Astrocyte (in vitro differentiated cells and primary cell): ENCODE measurements at regions not wholly inside any gene's neighbourhood (a gene's known extent, or its start where the extent isn't known, plus 50 kb on each side); places are given as distances from the start of the nearest gene placed in this dataset.

Experiments
- DNase-seq: peaks from one replicate; pipeline ENCODE4 v3.0.0-alpha.2; 2010; ENCODE audit warnings: low read depth
- FAIRE-seq: peaks from 2 replicates; lab custom pipeline; 2011; peaks lifted over from hg19 to GRCh38; lab: Jason Lieb, UNC
- H2AFZ ChIP-seq: 2 replicates; pipeline ENCODE4 v1.6.0; 2012; ENCODE audit warnings: low read depth, low read length, inconsistent platforms
- H3K27ac ChIP-seq: 2 replicates; pipeline ENCODE4 v1.5.1; 2011; ENCODE audit warnings: low read depth, low read length, inconsistent platforms
- H3K27me3 ChIP-seq: 2 replicates; pipeline ENCODE4 v1.6.0; 2011; ENCODE audit warnings: low read length, inconsistent platforms; ENCODE audit not compliant: insufficient read depth
- H3K36me3 ChIP-seq: 2 replicates; pipeline ENCODE4 v1.5.1; 2011; ENCODE audit warnings: low read length, inconsistent platforms; ENCODE audit not compliant: insufficient read depth
- H3K4me1 ChIP-seq: 2 replicates; pipeline ENCODE4 v1.5.1; 2011; ENCODE audit warnings: low read length, inconsistent platforms; ENCODE audit not compliant: insufficient read depth
- H3K4me2 ChIP-seq: 2 replicates; pipeline ENCODE4 v1.6.0; 2012; ENCODE audit warnings: low read length, inconsistent platforms
- H3K4me3 ChIP-seq: 2 replicates; pipeline ENCODE4 v1.5.1; 2011; ENCODE audit warnings: low read depth, mild to moderate bottlenecking, low read length, inconsistent platforms; ENCODE audit not compliant: insufficient read depth
- H3K79me2 ChIP-seq: 2 replicates; pipeline ENCODE4 v1.6.0; 2012; ENCODE audit warnings: mild to moderate bottlenecking, low read length, inconsistent platforms; ENCODE audit not compliant: insufficient read depth
- H3K9ac ChIP-seq: 2 replicates; pipeline ENCODE4 v1.6.0; 2012; ENCODE audit warnings: mild to moderate bottlenecking, low read length, inconsistent platforms
- H3K9me3 ChIP-seq: 2 replicates; pipeline ENCODE4 v1.5.1; 2012; ENCODE audit warnings: low read depth, mild to moderate bottlenecking, low read length, inconsistent platforms; ENCODE audit not compliant: insufficient read depth
- H4K20me1 ChIP-seq: 2 replicates; pipeline ENCODE4 v1.6.0; 2012; ENCODE audit warnings: low read length, inconsistent platforms; ENCODE audit not compliant: insufficient read depth
- H3K27ac Mint-ChIP-seq: one replicate; pipeline ENCODE4 v1.8.0; 2021; ENCODE audit warnings: mild to moderate bottlenecking, mixed read lengths; ENCODE audit not compliant: unreplicated experiment
- H3K27me3 Mint-ChIP-seq: one replicate; pipeline ENCODE4 v1.8.0; 2021; ENCODE audit warnings: low read depth, mixed read lengths; ENCODE audit not compliant: unreplicated experiment
- H3K36me3 Mint-ChIP-seq: one replicate; pipeline ENCODE4 v1.8.0; 2021; ENCODE audit warnings: low read depth, mixed read lengths; ENCODE audit not compliant: unreplicated experiment
- H3K4me1 Mint-ChIP-seq: one replicate; pipeline ENCODE4 v1.8.0; 2021; ENCODE audit warnings: low read depth, mixed read lengths; ENCODE audit not compliant: unreplicated experiment
- H3K4me3 Mint-ChIP-seq: one replicate; pipeline ENCODE4 v1.8.0; 2021; ENCODE audit warnings: mild to moderate bottlenecking, moderate library complexity, mixed read lengths; ENCODE audit not compliant: unreplicated experiment
- H3K9me3 Mint-ChIP-seq: one replicate; pipeline ENCODE4 v1.8.0; 2021; ENCODE audit warnings: mild to moderate bottlenecking, mixed read lengths; ENCODE audit not compliant: unreplicated experiment
- EZH2 ChIP-seq: IDR thresholded peaks from 2 replicates; pipeline ENCODE4 v1.6.1; 2012; ENCODE audit warnings: mild to moderate bottlenecking, low read length, inconsistent platforms; ENCODE audit not compliant: insufficient read depth
- TF ChIP-seq, protein P1 (sequence below): IDR thresholded peaks from 2 replicates; pipeline ENCODE4 v1.5.1; 2011; ENCODE audit warnings: low read depth, mild to moderate bottlenecking, inconsistent platforms, low read length, moderate library complexity; ENCODE audit not compliant: insufficient read depth

DNA sequence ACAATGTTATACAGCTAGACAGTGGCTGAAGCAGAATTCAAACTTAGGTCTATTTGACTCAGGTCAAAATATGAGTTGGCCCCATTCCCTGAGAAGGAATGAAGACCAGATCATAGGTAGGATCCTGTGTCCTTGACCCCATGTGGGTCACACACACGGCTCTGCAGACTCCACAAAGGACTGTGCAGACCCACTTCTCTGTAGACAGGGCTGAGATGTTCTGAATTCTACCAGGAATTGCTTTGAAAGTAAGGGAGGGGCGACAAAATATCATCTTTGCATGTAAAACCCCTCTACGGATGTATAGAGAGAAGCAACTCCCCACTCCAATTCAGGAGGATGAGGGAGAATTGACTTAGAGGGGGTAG is 62.3 kb upstream of the CTIF start:
- Mint-ChIP-seq H3K4me1 (peaks cover 6% of the 10 kb centered on the region), H3K36me3 (peaks cover 6% of the 10 kb centered on the region), H3K4me3 (peak overlapping the region; percentile 23), H3K27ac (no peak overlapping the region), H3K27me3 (peaks cover 10% of the 10 kb centered on the region), H3K9me3 (peaks cover 11% of the 10 kb centered on the region)
- FAIRE-seq: peak; percentile 34
- no peak for TF ChIP-seq EZH2
- TF ChIP-seq, protein P1, sequence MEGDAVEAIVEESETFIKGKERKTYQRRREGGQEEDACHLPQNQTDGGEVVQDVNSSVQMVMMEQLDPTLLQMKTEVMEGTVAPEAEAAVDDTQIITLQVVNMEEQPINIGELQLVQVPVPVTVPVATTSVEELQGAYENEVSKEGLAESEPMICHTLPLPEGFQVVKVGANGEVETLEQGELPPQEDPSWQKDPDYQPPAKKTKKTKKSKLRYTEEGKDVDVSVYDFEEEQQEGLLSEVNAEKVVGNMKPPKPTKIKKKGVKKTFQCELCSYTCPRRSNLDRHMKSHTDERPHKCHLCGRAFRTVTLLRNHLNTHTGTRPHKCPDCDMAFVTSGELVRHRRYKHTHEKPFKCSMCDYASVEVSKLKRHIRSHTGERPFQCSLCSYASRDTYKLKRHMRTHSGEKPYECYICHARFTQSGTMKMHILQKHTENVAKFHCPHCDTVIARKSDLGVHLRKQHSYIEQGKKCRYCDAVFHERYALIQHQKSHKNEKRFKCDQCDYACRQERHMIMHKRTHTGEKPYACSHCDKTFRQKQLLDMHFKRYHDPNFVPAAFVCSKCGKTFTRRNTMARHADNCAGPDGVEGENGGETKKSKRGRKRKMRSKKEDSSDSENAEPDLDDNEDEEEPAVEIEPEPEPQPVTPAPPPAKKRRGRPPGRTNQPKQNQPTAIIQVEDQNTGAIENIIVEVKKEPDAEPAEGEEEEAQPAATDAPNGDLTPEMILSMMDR: no peak
- peaks cover 4% of the 10 kb centered on the region for H3K9me3 ChIP-seq
- no peak overlapping the region for H3K9ac ChIP-seq
- H3K27me3 ChIP-seq: no peaks in the 10 kb centered on the region
- H3K79me2 ChIP-seq: no peaks in the 10 kb centered on the region
- H3K27ac ChIP-seq: no peak overlapping the region
- no peaks in the 10 kb centered on the region for H4K20me1 ChIP-seq
- no peak overlapping the region for H3K4me3 ChIP-seq
- H3K4me1 ChIP-seq: no peaks in the 10 kb centered on the region
- no peak overlapping the region for H3K4me2 ChIP-seq
- no peak for DNase-seq
- no peaks in the 10 kb centered on the region for H3K36me3 ChIP-seq
- H2AFZ ChIP-seq: no peak overlapping the region

DNA sequence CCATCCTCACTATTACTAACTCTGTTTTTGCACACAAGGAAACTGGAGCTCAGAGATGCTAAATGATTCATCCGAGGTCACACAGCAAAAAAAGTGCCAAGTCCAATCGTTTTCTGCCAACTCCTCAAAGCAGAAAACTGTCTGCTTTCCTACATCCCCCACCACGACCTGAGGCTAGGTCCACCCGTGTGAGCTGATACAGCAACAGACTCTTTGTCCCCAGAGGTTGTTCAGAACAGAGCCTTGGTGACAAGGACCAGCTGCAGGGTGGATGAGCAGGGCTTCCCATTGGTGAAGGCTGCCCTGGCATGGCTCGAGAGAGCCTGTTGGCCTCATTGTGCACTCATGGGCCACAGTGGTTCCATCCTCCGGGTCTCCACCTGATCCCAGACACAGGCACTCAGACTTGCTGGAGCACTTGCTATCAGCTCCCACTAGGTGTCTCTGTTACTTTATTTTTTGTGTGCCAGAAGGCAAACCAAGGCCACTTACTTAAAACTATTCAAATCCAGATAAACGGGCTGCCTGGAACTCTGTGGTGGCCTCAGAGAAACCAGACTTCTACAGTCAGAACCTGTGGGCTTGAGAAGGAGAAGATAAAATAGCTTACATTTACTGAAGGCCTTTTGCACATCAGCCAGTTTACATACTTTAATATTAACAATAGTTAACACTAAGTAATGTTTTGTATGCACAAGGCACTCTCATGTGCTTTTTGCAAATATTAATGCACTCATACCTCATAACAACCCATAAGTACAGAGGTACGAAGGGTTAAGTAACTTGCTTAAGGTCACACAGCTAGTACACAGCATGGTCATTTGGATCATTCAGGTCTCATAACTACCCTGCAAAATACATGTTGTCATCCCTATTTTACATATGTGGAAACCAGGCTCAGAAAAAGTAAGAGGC is 62.9 kb upstream of the CTIF start:
- H3K4me1 ChIP-seq: no peaks in the 10 kb centered on the region
- peaks cover 14% of the 10 kb centered on the region for H3K9me3 Mint-ChIP-seq
- H3K9ac ChIP-seq: no peak overlapping the region
- no peak overlapping the region for H3K27ac ChIP-seq
- peaks cover 4% of the 10 kb centered on the region for H3K9me3 ChIP-seq
- no peak overlapping the region for H3K4me3 ChIP-seq
- H3K4me3 Mint-ChIP-seq: no peak overlapping the region
- FAIRE-seq: peak; percentile 58
- H4K20me1 ChIP-seq: no peaks in the 10 kb centered on the region
- H3K36me3 ChIP-seq: no peaks in the 10 kb centered on the region
- peaks cover 6% of the 10 kb centered on the region for H3K36me3 Mint-ChIP-seq
- H3K79me2 ChIP-seq: no peaks in the 10 kb centered on the region
- no peak overlapping the region for H3K4me2 ChIP-seq
- peaks cover 6% of the 10 kb centered on the region for H3K27me3 Mint-ChIP-seq
- H3K27me3 ChIP-seq: no peaks in the 10 kb centered on the region
- TF ChIP-seq EZH2: no peak
- TF ChIP-seq, protein P1: peak; percentile 95
- peaks cover 10% of the 10 kb centered on the region for H3K4me1 Mint-ChIP-seq
- DNase-seq: peak; percentile 63
- H2AFZ ChIP-seq: no peak overlapping the region
- H3K27ac Mint-ChIP-seq: no peak overlapping the region

DNA sequence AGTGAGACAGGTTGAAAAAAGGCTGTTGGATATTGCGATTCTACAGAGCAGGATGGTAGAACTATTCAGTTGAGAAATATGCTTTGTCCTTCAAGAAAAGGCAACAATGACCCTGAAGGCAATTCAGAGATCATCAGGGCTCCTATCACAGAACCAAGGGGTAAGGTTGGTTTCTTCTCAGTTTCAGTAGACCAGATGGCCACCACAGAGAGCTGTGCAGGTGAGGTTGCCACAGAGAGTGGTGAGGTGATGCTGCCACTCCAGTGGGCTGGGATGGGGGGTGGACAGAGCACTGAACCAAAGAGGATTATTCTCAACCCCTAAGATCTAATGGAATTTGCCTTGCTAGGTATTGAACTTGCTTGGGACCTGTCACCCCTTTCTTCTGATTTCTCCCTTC is 64.6 kb upstream of the ZBTB7C start:
- H3K4me2 ChIP-seq: no peak overlapping the region
- H3K4me3 ChIP-seq: no peak overlapping the region
- Mint-ChIP-seq H3K27ac (no peak overlapping the region), H3K36me3 (peaks cover 6% of the 10 kb centered on the region), H3K4me3 (no peak overlapping the region), H3K27me3 (peaks cover 6% of the 10 kb centered on the region), H3K9me3 (peaks cover 14% of the 10 kb centered on the region), H3K4me1 (peaks cover 20% of the 10 kb centered on the region)
- no peaks in the 10 kb centered on the region for H3K36me3 ChIP-seq
- H3K27ac ChIP-seq: no peak overlapping the region
- peaks cover 4% of the 10 kb centered on the region for H3K9me3 ChIP-seq
- H3K79me2 ChIP-seq: no peaks in the 10 kb centered on the region
- H2AFZ ChIP-seq: no peak overlapping the region
- H4K20me1 ChIP-seq: no peaks in the 10 kb centered on the region
- TF ChIP-seq EZH2: no peak
- TF ChIP-seq, protein P1: no peak
- H3K4me1 ChIP-seq: no peaks in the 10 kb centered on the region
- DNase-seq: no peak
- H3K27me3 ChIP-seq: no peaks in the 10 kb centered on the region
- H3K9ac ChIP-seq: no peak overlapping the region
- no peak for FAIRE-seq
